GM18520 (cell line): ENCODE measurements at regions not wholly inside any gene's neighbourhood (a gene's known extent, or its start where the extent isn't known, plus 50 kb on each side); places are given as distances from the start of the nearest gene placed in this dataset.

Source experiments
- ATAC-seq: cut with Tn5 transposase; IDR thresholded peaks from one replicate; pipeline ENCODE4 v1.9.1; 2021; ENCODE audit not compliant: unreplicated experiment

DNA sequence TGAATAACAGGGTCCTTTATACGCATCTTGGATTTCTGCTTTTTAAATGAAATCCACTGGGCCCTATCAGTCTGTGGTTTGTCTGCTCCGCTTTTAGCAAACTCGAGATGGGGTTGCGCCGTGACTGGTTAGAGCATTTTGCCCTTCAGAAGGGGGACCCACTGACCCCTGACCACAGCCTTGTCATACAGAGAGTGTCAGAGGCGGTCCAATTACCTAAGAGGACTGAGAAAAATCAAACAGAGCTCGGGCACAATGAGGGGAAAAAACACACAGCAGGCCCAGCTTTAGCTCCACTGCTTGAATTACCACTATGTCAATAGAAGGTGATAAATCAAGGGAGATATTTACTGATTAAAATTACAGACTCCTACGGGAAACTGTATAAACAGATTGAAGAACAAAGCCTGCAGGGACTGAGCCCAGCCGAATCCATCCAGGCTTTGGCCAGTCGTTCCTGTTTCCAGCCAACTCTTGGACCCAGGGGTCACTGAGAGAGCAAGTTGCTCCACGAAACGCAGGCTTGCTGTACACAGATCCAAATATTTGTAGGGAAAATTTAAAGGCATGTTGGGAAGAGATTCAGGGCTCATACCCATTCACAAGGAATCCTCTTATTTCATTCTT, 131.9 kb upstream of the ZFHX3 start:
- no peak for ATAC-seq

DNA sequence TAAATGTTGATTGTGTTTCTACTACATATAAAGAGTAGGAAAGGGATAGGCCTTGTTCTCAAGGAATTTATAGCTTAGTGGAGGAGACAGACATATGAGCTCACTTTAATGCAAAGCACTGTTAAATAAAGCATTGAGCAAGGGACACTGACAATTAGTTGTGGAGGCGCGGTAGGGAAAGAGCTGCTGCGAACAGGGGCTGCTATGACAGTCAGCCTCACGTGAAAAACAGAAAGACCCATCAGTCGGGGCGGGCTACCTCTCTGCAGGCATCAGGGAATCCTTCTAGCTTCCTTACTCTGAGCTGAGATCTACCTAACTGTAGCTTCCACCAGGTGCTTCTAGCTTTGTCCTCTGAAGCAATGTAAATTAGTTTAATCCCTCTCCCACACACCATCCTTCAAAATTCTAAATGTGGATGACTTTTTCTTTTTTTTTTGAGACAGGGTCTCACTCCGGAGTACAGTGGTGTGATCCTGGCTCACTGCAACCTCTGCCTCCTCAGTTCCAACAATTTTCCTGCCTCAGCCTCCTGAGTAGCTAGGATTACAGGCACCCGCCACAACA, 129.9 kb upstream of the ZFHX3 start:
- ATAC-seq: no peak

GRCh38 chr16:73176577-73177013, 128.7 kb upstream of the ZFHX3 start:
- ATAC-seq: no peak

- no peak for ATAC-seq
Observed at GRCh38 chr16:73172973-73173709, 125.2 kb upstream of the ZFHX3 start.

- no peak for ATAC-seq
Observed at GRCh38 chr16:73172241-73172972, 124.5 kb upstream of the ZFHX3 start.

DNA sequence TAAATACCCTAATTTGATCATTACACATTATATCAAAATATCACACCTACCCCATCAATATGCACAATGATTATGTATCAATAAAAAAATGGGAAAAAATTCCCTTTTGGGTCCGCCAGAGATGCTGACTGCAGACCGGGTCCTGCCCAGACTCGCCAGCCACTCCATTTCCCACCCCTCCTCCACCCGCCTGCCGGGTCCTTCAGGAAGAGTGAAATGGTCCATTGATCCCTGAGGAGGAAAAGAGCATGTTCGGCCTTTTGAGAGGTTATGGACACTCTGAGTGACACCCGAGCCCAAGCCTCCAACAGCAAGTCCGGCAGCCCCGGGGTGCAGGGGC, 123.9 kb upstream of the ZFHX3 start:
- no peak for ATAC-seq

DNA sequence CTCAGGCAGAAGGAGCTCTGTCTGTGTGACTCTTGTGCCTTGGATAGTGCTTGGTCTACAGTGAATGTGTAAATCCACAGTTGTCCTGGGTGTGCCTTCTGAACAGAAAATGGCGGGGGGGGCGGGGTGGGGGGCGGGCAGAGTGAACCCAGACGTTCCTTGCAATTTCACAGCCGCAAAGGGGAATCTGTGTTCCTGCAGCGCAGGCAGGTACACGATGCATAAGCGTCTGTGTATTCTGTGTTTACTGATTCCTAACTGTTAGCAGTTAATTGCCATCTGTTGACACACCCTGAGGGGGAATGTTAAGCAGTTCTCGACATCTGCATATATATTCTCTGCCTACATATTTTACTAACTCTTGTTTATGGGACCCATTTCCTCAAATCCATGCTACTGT, 123.5 kb upstream of the ZFHX3 start:
- no peak for ATAC-seq

- ATAC-seq: no peak
Observed at GRCh38 chr16:73170612-73171038, 122.7 kb upstream of the ZFHX3 start.

DNA sequence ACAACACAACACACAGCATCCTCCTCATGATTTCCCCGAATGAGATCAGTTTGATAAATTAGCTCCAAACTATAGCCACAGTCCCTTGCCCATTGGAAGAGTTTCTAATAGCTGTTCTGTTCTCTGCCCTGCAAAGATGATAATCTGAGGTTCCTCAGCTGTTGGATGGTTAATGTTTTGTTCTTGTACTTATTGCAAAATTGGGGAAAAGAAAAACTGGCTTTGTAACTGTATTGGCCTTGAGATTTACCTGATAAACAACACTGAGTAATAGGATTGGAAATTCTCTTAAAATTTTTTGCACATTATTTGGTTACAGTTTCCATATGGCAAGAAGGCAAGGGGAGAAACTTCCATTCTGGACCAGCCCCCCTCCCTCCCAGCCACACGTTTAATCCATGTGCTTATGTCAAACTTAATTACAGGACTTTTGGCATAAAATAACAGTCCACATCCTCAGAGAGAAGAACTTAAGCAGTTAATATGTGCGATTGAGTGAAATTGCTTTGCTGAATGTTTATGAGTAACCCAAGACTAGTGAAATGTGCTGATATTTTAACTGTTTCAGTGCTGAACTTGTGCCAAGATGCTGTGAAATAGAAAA, 119.1 kb upstream of the ZFHX3 start:
- ATAC-seq: no peak

- ATAC-seq: no peak
Observed at GRCh38 chr16:73166441-73166851, 118.5 kb upstream of the ZFHX3 start.

- ATAC-seq: no peak
Observed at GRCh38 chr16:73163238-73163815, 115.4 kb upstream of the ZFHX3 start.

- ATAC-seq: no peak
Observed at GRCh38 chr16:73161977-73162376, 114.0 kb upstream of the ZFHX3 start.

- no peak for ATAC-seq
Observed at GRCh38 chr16:73159296-73159695, 111.4 kb upstream of the ZFHX3 start.

- no peak for ATAC-seq
Observed at GRCh38 chr16:73157861-73158260, 109.9 kb upstream of the ZFHX3 start.

GRCh38 chr16:73154063-73154870, 106.3 kb upstream of the ZFHX3 start:
- no peak for ATAC-seq

DNA sequence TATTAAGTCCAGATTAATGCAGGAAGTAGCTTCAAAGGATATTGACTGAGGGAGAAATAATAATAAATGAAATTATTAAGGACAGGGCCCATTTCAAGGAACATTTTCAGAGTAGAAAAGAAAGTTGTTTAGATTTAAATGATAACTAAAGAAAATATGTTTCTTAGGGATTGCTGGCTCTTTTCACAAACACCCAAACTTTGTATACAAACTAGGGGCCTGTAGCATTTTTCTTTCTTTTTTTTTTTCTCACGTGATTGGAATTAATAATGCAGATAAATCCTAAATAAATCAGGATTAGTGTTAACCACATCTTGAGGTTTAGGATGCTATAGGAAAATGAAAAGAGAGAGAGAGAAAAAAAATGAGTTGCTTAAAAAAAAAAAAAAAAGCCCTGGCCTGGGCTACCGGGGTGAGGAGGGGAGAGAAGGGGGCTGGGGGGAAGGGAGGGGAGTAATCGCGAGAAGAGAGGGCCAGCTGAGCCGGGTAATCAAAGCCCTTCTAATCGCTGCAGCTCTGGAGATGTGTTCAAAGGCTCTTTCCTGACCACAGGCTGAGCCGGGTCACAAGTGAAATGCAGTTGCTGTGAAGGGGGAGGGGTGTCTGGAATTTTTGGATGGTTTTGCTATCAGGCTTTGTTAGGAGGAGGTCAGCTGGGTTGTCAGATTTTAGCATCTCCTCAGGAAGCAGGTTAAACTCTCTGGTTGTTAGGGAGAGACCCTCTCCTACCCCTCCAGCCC, 104.6 kb upstream of the ZFHX3 start:
- ATAC-seq: no peak

DNA sequence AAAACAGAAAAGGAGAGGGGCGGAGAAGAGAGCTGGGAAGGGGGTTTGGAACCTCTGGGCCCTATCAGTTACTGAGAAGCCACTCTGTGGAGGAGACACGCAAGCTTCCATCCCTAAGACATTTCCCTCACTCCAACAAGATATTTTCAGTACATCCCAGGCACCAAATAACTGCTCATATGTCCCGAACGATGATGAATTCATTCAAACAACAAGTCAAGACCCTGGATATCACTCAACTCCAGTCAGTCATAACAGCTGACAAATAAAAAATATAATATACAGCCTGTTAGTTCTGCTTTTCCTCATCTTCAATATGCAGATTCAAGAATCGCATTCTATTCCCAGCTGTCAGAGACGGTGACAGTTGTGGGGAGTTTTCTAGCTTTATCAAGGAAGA, 104.0 kb upstream of the ZFHX3 start:
- no peak for ATAC-seq

DNA sequence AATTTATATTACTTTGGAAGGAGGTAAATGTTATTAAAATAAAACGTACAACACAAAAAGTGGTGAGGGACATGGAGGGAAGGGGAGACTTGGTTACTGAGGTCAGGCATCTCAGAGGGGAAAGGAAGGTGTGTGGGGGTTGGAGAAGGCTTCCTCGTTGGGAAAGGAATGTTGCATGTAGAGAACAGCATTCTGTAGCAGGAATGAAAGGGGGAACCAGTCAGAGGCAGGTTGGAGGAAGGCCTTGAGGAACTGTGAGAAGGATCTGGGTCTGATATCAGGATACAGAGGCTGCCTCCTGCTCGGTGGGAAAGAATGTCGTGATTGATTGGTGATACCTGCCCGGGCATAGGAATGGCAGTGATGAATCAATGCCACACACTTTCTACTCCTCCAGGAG, 103.3 kb upstream of the ZFHX3 start:
- no peak for ATAC-seq

DNA sequence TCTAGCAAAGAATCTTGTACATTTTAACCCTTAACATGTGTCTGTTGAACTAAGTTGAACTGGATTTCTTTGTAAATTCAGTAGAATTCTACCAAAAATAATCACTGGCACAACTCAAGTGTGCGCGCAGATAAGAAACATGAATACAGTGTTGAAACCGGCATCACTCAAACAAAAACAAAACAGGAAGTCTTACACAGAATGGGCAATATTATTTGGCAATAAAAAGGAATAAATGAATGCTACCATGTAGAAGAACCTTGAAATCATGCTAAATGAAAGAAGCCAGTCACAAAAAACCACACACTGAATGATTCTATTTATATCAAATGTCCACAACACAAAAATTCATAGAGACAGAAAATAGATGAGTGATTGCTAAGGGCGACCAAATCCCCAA, 102.9 kb upstream of the ZFHX3 start:
- no peak for ATAC-seq

DNA sequence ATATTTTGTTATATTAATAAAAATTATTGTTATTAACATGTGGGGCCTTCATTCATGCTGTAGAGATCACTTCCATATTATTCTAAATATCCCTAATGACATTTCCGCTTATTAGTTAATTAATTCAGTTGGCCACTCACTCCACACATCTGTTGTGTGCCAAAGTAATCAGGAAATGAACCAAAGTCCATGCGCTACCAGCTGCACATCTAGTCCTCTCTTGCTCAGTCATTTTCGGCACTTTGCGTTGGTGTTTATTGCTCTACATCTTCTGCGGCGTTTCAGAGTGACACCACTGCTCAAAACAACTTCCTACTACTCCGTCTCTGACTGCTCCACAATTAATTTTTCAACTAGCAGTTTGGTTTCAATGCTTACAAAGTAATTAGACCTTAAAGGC, 101.4 kb upstream of the ZFHX3 start:
- ATAC-seq: no peak
